ENCODE measurements at regions not wholly inside any gene's neighbourhood (a gene's known extent, or its start where the extent isn't known, plus 50 kb on each side); places are given as distances from the start of the nearest gene placed in this dataset.

- Histone ChIP-seq H3K4me1 (ENCODE audit: control insufficient read depth, insufficient read depth, low read length) (no peaks in the 10 kb centered on the region; the same call in 1 of the 2 replicates), H3K27ac (ENCODE audit: low read length) (no peak overlapping the region), H3K9me3 (ENCODE audit: control insufficient read depth, insufficient read depth, low read depth, low read length) (no peaks in the 10 kb centered on the region), H3K27me3 (ENCODE audit: control insufficient read depth, insufficient read depth, low read length) (no peaks in the 10 kb centered on the region), H3K4me3 (ENCODE audit: low read depth in 2 of 2, low read length in 2 of 2) (no peak overlapping the region), H3K36me3 (ENCODE audit: control insufficient read depth, insufficient read depth, low read length) (no peaks in the 10 kb centered on the region)
- ChIA-PET CTCF (no interaction called here), POLR2A (interaction anchor here (0.6 kb wide), 1 partner anchor 1675 kb away, joined by 3 read pairs; no protein-coding TSS in a partner anchor)
- in situ Hi-C loops (cut with HindIII; ENCODE audit: low pct_unique_long_range_greater_than_20kb, low sequenced_read_pairs) (no loop called here), intact Hi-C loops (cut with micrococcal nuclease; ENCODE audit: unreplicated experiment) (no loop called here)
- TF ChIP-seq SIN3A (IDR thresholded peaks at IDR 0.05; ENCODE audit: borderline replicate concordance, insufficient read depth, low read depth, low read length) (no peak), TCF7L2 (IDR thresholded peaks at IDR 0.05; ENCODE audit: low read depth, low read length) (no peak), POLR2AphosphoS5 (IDR thresholded peaks at IDR 0.05; ENCODE audit: low read depth, low read length) (no peak)
- TF ChIP-seq, protein P1, sequence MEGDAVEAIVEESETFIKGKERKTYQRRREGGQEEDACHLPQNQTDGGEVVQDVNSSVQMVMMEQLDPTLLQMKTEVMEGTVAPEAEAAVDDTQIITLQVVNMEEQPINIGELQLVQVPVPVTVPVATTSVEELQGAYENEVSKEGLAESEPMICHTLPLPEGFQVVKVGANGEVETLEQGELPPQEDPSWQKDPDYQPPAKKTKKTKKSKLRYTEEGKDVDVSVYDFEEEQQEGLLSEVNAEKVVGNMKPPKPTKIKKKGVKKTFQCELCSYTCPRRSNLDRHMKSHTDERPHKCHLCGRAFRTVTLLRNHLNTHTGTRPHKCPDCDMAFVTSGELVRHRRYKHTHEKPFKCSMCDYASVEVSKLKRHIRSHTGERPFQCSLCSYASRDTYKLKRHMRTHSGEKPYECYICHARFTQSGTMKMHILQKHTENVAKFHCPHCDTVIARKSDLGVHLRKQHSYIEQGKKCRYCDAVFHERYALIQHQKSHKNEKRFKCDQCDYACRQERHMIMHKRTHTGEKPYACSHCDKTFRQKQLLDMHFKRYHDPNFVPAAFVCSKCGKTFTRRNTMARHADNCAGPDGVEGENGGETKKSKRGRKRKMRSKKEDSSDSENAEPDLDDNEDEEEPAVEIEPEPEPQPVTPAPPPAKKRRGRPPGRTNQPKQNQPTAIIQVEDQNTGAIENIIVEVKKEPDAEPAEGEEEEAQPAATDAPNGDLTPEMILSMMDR (IDR thresholded peaks at IDR 0.05), result no peak
- TF ChIP-seq, protein P2, sequence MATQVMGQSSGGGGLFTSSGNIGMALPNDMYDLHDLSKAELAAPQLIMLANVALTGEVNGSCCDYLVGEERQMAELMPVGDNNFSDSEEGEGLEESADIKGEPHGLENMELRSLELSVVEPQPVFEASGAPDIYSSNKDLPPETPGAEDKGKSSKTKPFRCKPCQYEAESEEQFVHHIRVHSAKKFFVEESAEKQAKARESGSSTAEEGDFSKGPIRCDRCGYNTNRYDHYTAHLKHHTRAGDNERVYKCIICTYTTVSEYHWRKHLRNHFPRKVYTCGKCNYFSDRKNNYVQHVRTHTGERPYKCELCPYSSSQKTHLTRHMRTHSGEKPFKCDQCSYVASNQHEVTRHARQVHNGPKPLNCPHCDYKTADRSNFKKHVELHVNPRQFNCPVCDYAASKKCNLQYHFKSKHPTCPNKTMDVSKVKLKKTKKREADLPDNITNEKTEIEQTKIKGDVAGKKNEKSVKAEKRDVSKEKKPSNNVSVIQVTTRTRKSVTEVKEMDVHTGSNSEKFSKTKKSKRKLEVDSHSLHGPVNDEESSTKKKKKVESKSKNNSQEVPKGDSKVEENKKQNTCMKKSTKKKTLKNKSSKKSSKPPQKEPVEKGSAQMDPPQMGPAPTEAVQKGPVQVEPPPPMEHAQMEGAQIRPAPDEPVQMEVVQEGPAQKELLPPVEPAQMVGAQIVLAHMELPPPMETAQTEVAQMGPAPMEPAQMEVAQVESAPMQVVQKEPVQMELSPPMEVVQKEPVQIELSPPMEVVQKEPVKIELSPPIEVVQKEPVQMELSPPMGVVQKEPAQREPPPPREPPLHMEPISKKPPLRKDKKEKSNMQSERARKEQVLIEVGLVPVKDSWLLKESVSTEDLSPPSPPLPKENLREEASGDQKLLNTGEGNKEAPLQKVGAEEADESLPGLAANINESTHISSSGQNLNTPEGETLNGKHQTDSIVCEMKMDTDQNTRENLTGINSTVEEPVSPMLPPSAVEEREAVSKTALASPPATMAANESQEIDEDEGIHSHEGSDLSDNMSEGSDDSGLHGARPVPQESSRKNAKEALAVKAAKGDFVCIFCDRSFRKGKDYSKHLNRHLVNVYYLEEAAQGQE (IDR thresholded peaks at IDR 0.05; ENCODE audit: insufficient read depth in 1 of 2, low read depth in 2 of 2, low read length in 1 of 2), result no peak
- ATAC-seq (no peak), DNase-seq (ENCODE audit: low read depth, low spot score) (no peak)
- no TSS peak for BruUV-seq (replicated peaks)
Observed at GRCh38 chr10:20976891-20977290, 79.8 kb upstream of the NEBL start.

GRCh38 chr10:20976390-20976789 lies 79.3 kb upstream of the NEBL start:
- Histone ChIP-seq H3K27ac (ENCODE audit: low read length) (no peak overlapping the region), H3K9me3 (ENCODE audit: control insufficient read depth, insufficient read depth, low read depth, low read length) (no peaks in the 10 kb centered on the region), H3K27me3 (ENCODE audit: control insufficient read depth, insufficient read depth, low read length) (no peaks in the 10 kb centered on the region), H3K36me3 (ENCODE audit: control insufficient read depth, insufficient read depth, low read length) (no peaks in the 10 kb centered on the region), H3K4me3 (ENCODE audit: low read depth in 2 of 2, low read length in 2 of 2) (no peak overlapping the region), H3K4me1 (ENCODE audit: control insufficient read depth, insufficient read depth, low read length) (no peaks in the 10 kb centered on the region; the same call in 1 of the 2 replicates)
- TF ChIP-seq POLR2AphosphoS5 (IDR thresholded peaks at IDR 0.05; ENCODE audit: low read depth, low read length), result no peak
- TF ChIP-seq TCF7L2 (IDR thresholded peaks at IDR 0.05; ENCODE audit: low read depth, low read length), result no peak
- TF ChIP-seq, protein P2 (IDR thresholded peaks at IDR 0.05; ENCODE audit: insufficient read depth in 1 of 2, low read depth in 2 of 2, low read length in 1 of 2), result no peak
- no peak for TF ChIP-seq SIN3A (IDR thresholded peaks at IDR 0.05; ENCODE audit: borderline replicate concordance, insufficient read depth, low read depth, low read length)
- TF ChIP-seq, protein P1 (IDR thresholded peaks at IDR 0.05), result no peak
- in situ Hi-C loops (cut with HindIII; ENCODE audit: low pct_unique_long_range_greater_than_20kb, low sequenced_read_pairs), result no loop called here
- ATAC-seq (no peak), DNase-seq (ENCODE audit: low read depth, low spot score) (no peak)
- POLR2A ChIA-PET, result interaction anchor here (0.6 kb wide), 1 partner anchor 1675 kb away, joined by 3 read pairs; no protein-coding TSS in a partner anchor
- no TSS peak for BruUV-seq (replicated peaks)
- CTCF ChIA-PET, result no interaction called here
- intact Hi-C loops (cut with micrococcal nuclease; ENCODE audit: unreplicated experiment), result no loop called here
